ENCODE measurements at regions not wholly inside any gene's neighbourhood (a gene's known extent, or its start where the extent isn't known, plus 50 kb on each side); places are given as distances from the start of the nearest gene placed in this dataset.
A peak's percentile ranks its signal among the peaks of the same experiment; 100 is the strongest.

DNA sequence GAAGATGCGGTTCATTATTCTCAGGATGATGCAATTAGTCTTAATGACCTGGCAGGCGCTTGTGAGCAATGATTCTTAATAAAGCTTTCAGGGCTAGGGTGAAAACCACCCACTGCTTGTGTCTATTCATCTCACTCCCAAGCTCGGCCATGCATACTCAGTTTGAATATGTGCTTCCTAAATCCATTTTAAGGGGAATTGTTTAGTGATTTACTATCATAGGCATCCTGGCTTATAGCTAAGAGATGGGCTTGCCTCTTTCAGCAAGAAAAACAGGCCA, 141.1 kb upstream of the SLC24A3 start:
- no peak for DNase-seq
- no peaks in the 10 kb centered on the region for H3K27me3 Mint-ChIP-seq
- ATAC-seq (ENCODE audit: low read depth), result peak; percentile 14
- H3K27ac Mint-ChIP-seq, result no peak overlapping the region
- ChIA-PET POLR2A (no interaction called here), CTCF (interaction anchor here (1.5 kb wide), 1 partner anchor 15 kb away, joined by 4 read pairs; no protein-coding TSS in a partner anchor)
- H3K4me1 Mint-ChIP-seq, result peaks cover 23% of the 10 kb centered on the region
- no peaks in the 10 kb centered on the region for H3K36me3 Mint-ChIP-seq (ENCODE audit: low read depth)
- no peaks in the 10 kb centered on the region for H3K9me3 Mint-ChIP-seq
- TF ChIP-seq, protein P1, sequence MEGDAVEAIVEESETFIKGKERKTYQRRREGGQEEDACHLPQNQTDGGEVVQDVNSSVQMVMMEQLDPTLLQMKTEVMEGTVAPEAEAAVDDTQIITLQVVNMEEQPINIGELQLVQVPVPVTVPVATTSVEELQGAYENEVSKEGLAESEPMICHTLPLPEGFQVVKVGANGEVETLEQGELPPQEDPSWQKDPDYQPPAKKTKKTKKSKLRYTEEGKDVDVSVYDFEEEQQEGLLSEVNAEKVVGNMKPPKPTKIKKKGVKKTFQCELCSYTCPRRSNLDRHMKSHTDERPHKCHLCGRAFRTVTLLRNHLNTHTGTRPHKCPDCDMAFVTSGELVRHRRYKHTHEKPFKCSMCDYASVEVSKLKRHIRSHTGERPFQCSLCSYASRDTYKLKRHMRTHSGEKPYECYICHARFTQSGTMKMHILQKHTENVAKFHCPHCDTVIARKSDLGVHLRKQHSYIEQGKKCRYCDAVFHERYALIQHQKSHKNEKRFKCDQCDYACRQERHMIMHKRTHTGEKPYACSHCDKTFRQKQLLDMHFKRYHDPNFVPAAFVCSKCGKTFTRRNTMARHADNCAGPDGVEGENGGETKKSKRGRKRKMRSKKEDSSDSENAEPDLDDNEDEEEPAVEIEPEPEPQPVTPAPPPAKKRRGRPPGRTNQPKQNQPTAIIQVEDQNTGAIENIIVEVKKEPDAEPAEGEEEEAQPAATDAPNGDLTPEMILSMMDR (IDR thresholded peaks at IDR 0.05), result no peak
- intact Hi-C loops (cut with micrococcal nuclease), result no loop called here
- no peak overlapping the region for H3K4me3 Mint-ChIP-seq

DNA sequence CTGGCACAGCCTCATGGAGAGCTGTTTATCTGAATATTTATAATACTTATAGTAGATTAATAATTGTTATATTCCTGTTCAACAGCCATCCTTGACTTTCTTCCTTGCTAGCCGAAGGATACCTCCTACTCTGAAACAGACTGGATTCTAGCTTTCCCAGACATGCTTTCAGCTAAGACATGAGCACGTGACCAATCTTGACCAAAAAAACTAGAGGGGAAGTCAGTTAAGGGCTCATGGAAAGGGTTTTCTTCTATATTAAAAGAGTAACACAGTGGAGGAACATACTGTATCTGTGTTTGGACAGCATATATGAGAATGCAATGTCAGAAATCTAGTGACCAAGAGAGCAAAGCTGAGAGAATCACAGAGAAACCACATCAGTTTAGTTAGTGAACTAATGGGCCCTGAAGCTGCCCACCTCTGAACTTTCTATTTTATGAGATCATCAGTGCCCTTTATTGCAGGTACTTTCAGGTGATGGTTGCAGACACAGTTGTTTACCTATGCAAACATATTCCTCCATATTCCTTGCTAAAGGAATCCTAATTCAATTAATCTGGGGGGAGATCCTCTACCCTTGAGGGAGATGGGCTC, 140.4 kb upstream of the SLC24A3 start:
- ChIA-PET CTCF (interaction anchor here (1.5 kb wide), 1 partner anchor 15 kb away, joined by 4 read pairs; no protein-coding TSS in a partner anchor), POLR2A (no interaction called here)
- Mint-ChIP-seq H3K4me3 (no peak overlapping the region), H3K9me3 (no peaks in the 10 kb centered on the region), H3K27ac (no peak overlapping the region), H3K27me3 (no peaks in the 10 kb centered on the region), H3K4me1 (peaks cover 23% of the 10 kb centered on the region), H3K36me3 (ENCODE audit: low read depth) (no peaks in the 10 kb centered on the region)
- TF ChIP-seq, protein P1 (IDR thresholded peaks at IDR 0.05), result no peak
- ATAC-seq (ENCODE audit: low read depth) (no peak), DNase-seq (no peak)
- intact Hi-C loops (cut with micrococcal nuclease), result no loop called here

DNA sequence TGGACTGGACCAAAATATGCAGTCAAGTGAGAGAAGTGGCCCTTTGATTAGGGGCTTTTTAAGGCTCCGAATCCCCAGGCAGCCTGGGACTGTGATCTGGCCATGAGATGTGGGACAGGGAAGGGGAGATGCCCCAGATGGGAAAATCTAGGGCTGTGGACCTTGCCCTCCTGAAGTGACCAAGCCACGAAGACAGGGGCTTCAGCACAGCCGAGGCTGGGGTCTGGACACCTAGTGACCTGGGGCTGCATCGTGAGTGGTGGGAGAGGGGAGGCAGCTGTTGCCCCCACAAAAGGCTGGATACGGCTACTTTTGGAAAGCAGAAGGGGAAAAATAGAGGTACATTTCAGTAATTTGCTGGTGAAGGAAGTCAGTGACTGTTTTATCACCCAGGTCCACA, 139.5 kb upstream of the SLC24A3 start:
- ChIA-PET CTCF (no interaction called here), POLR2A (no interaction called here)
- Mint-ChIP-seq H3K36me3 (ENCODE audit: low read depth) (no peaks in the 10 kb centered on the region), H3K4me3 (no peak overlapping the region), H3K27ac (no peak overlapping the region), H3K9me3 (no peaks in the 10 kb centered on the region), H3K27me3 (no peaks in the 10 kb centered on the region), H3K4me1 (peaks cover 23% of the 10 kb centered on the region)
- TF ChIP-seq, protein P1 (IDR thresholded peaks at IDR 0.05), result no peak
- DNase-seq, result no peak
- intact Hi-C loops (cut with micrococcal nuclease), result no loop called here
- ATAC-seq (ENCODE audit: low read depth), result no peak

DNA sequence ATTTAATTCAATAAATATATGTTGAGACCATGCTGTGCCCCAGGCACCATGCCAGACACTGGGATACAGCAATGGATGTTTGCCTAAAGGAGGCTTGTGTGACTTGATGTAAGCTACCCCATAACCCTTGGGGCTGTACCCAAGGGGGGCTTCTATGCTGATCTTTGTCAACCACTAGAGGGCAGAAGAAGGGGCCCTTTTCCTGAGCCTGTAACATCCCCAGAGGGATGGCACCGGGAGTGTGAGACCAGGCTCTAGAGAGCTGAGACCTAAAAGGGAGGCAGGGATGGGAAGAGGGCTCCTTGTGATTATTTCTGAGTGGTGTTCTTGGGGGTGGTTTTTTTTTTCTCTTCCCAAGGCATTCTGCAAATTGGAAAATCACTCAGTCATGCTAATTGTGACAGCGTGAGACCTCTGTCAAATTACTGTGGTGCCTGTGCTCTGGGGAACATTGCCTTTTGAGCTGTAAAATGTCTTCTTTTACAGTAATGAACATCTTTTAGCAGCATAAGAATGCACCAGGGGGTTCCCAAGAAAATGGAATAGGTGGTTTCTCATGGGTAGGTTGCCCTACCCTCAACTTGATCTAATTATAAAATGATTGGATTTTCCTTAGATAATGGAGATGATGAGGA, 138.7 kb upstream of the SLC24A3 start:
- DNase-seq, result no peak
- H3K27ac Mint-ChIP-seq, result no peak overlapping the region
- no peak overlapping the region for H3K4me3 Mint-ChIP-seq
- POLR2A ChIA-PET, result no interaction called here
- no peak for ATAC-seq (ENCODE audit: low read depth)
- CTCF ChIA-PET, result no interaction called here
- H3K27me3 Mint-ChIP-seq, result no peaks in the 10 kb centered on the region
- H3K36me3 Mint-ChIP-seq (ENCODE audit: low read depth), result no peaks in the 10 kb centered on the region
- H3K9me3 Mint-ChIP-seq, result no peaks in the 10 kb centered on the region
- TF ChIP-seq, protein P1 (IDR thresholded peaks at IDR 0.05), result no peak
- peaks cover 23% of the 10 kb centered on the region for H3K4me1 Mint-ChIP-seq
- intact Hi-C loops (cut with micrococcal nuclease), result no loop called here

DNA sequence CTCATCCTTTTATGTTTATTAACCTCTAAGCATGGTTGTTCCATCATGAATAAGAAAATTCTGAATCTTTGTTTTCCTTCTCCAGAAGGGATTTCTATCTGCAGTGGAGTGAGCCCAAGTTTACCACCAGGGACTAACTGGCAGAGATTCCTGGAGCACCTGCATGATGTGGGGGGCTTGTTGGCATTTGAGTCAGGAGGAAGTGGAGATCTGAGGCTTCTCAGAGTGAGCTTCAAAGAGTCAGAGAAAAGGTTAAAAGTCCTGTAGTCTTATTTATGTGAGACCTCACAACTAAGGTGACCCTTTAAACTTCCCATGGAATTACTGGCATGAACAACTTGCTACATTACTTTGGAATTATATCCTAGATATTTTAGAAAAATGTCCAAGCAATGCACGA, 138.1 kb upstream of the SLC24A3 start:
- ChIA-PET POLR2A (no interaction called here), CTCF (no interaction called here)
- H3K9me3 Mint-ChIP-seq, result no peaks in the 10 kb centered on the region
- ATAC-seq (ENCODE audit: low read depth), result no peak
- H3K27ac Mint-ChIP-seq, result no peak overlapping the region
- no peak overlapping the region for H3K4me3 Mint-ChIP-seq
- no peaks in the 10 kb centered on the region for H3K36me3 Mint-ChIP-seq (ENCODE audit: low read depth)
- DNase-seq, result no peak
- peaks cover 23% of the 10 kb centered on the region for H3K4me1 Mint-ChIP-seq
- TF ChIP-seq, protein P1 (IDR thresholded peaks at IDR 0.05), result no peak
- intact Hi-C loops (cut with micrococcal nuclease), result no loop called here
- H3K27me3 Mint-ChIP-seq, result no peaks in the 10 kb centered on the region
